H1 (cell line): ENCODE measurements at regions not wholly inside any gene's neighbourhood (a gene's known extent, or its start where the extent isn't known, plus 50 kb on each side); places are given as distances from the start of the nearest gene placed in this dataset.

Source experiments
- CTCF ChIA-PET: fragments of 300-600 bp; sonication (Branson Sonifier 250); formaldehyde crosslinking; loops from one replicate; lab custom pipeline; 2021; ENCODE audit not compliant: partially characterized antibody; lab: Charles Lee
- POLR2A ChIA-PET: fragments of 300-600 bp; sonication (Branson Sonifier 250); formaldehyde crosslinking; loops from one replicate; lab custom pipeline; 2021; ENCODE audit warnings: inconsistent platforms; ENCODE audit not compliant: partially characterized antibody; lab: Charles Lee
- DNase-seq, 2 experiments: peaks; one replicate each; pipeline versions ENCODE4 v3.0.0 to v3.0.0-alpha.2; 2010 to 2022; ENCODE audit warnings: low spot score in 2 of 2, low read depth in 1 of 2, mixed read lengths in 1 of 2
- FAIRE-seq: peaks from 2 replicates; lab custom pipeline; 2011; peaks lifted over from hg19 to GRCh38; lab: Jason Lieb, UNC
- H2AFZ ChIP-seq: 2 replicates; pipeline ENCODE4 v1.8.1; 2012; ENCODE audit warnings: low read length, inconsistent platforms
- H2AK5ac ChIP-seq: 2 replicates; pipeline ENCODE4 v1.6.1; 2013; ENCODE audit warnings: low read depth, low read length
- H2BK120ac ChIP-seq: replicated peaks from 2 replicates; pipeline ENCODE3; 2013; ENCODE audit warnings: low read depth, low read length, inconsistent platforms
- H2BK12ac ChIP-seq: 2 replicates; pipeline ENCODE4 v1.6.1; 2013; ENCODE audit warnings: low read depth, low read length
- H2BK15ac ChIP-seq: 2 replicates; pipeline ENCODE4 v1.6.1; 2013; ENCODE audit warnings: low read length
- H2BK20ac ChIP-seq: 2 replicates; pipeline ENCODE4 v1.6.1; 2013; ENCODE audit warnings: low read length
- H2BK5ac ChIP-seq: 2 replicates; pipeline ENCODE4 v1.6.1; 2013; ENCODE audit warnings: low read depth, low read length
- H3K14ac ChIP-seq: 2 replicates; pipeline ENCODE4 v1.6.1; 2013; ENCODE audit warnings: inconsistent platforms; ENCODE audit not compliant: insufficient read length
- H3K18ac ChIP-seq: 2 replicates; pipeline ENCODE4 v1.6.1; 2013; ENCODE audit warnings: low read length; ENCODE audit errors: extremely low read depth
- H3K23ac ChIP-seq: 2 replicates; pipeline ENCODE4 v1.6.1; 2013; ENCODE audit warnings: inconsistent platforms; ENCODE audit not compliant: insufficient read length
- H3K23me2 ChIP-seq: 2 replicates; pipeline ENCODE4 v1.6.1; 2013; ENCODE audit warnings: low read depth, low read length
- H3K27ac ChIP-seq: 2 replicates; pipeline ENCODE4 v1.6.1; 2011; ENCODE audit warnings: low read depth, low read length, inconsistent platforms
- H3K27me3 ChIP-seq, 4 experiments: replicated peaks in 1 of 4; 1 replicate in 1 of 4; 2 replicates in 3 of 4; pipeline versions ENCODE4 v1.6.1 to v1.8.1; 2011 to 2013; ENCODE audit warnings: low read length in 3 of 4, mild to moderate bottlenecking in 3 of 4, inconsistent platforms in 2 of 4, mixed read lengths in 2 of 4, moderate library complexity in 1 of 4; ENCODE audit not compliant: control insufficient read depth in 3 of 4, insufficient read depth in 3 of 4; ENCODE audit errors: extremely low read depth in 1 of 4
- H3K36me3 ChIP-seq, 4 experiments: 2 replicates each; pipeline versions ENCODE4 v1.6.1 to v1.8.1; 2011 to 2013; ENCODE audit warnings: mild to moderate bottlenecking in 4 of 4, low read length in 3 of 4, moderate library complexity in 2 of 4, control low read depth in 1 of 4, inconsistent platforms in 1 of 4; ENCODE audit not compliant: insufficient read depth in 4 of 4, control insufficient read depth in 2 of 4
- H3K4ac ChIP-seq: replicated peaks from 2 replicates; pipeline ENCODE3; 2013; ENCODE audit warnings: low read length, low read depth, mixed read lengths, inconsistent platforms; ENCODE audit not compliant: insufficient read length
- H3K4me1 ChIP-seq, 4 experiments: replicated peaks in 1 of 4; 1 replicate in 1 of 4; 2 replicates in 3 of 4; pipeline versions ENCODE4 v1.6.1 to v1.8.1; 2011 to 2013; ENCODE audit warnings: low read length in 3 of 4, inconsistent platforms in 2 of 4, mixed read lengths in 1 of 4; ENCODE audit not compliant: insufficient read depth in 4 of 4, control insufficient read depth in 3 of 4
- H3K4me2 ChIP-seq, 2 experiments: 2 replicates each; pipeline versions ENCODE4 v1.6.1 to v1.8.1; 2011 to 2013; ENCODE audit warnings: low read depth in 2 of 2, low read length in 2 of 2, control low read depth in 1 of 2, inconsistent platforms in 1 of 2, mild to moderate bottlenecking in 1 of 2; ENCODE audit not compliant: insufficient read depth in 1 of 2
- H3K4me3 ChIP-seq, 4 experiments: fragments of 200-600, 300-600 bp in 1 of 4; sonication (generic), shearing (Covaris generic), sonication (Bioruptor Twin) in 1 of 4; 2 replicates each; pipeline versions ENCODE4 v1.5.1 to v1.8.1; 2011 to 2016; ENCODE audit warnings: low read length in 4 of 4, low read depth in 3 of 4, control low read depth in 2 of 4, inconsistent platforms in 2 of 4, mild to moderate bottlenecking in 2 of 4, mixed read lengths in 1 of 4, moderate library complexity in 1 of 4; ENCODE audit not compliant: insufficient read depth in 2 of 4; ENCODE audit errors: extremely low read depth in 1 of 4
- H3K56ac ChIP-seq: replicated peaks from 2 replicates; pipeline ENCODE3; 2013; ENCODE audit warnings: low read depth, mild to moderate bottlenecking, mixed read lengths, low read length, inconsistent platforms; ENCODE audit not compliant: insufficient read length
- H3K79me1 ChIP-seq: 2 replicates; pipeline ENCODE4 v1.6.1; 2013; ENCODE audit warnings: low read depth, low read length, control low read depth
- H3K79me2 ChIP-seq, 2 experiments: 2 replicates each; pipeline versions ENCODE4 v1.6.1 to v1.8.1; 2012 to 2013; ENCODE audit warnings: low read length in 2 of 2, mild to moderate bottlenecking in 2 of 2, inconsistent platforms in 1 of 2; ENCODE audit not compliant: insufficient read depth in 2 of 2, control insufficient read depth in 1 of 2
- H3K9ac ChIP-seq, 4 experiments: replicated peaks in 1 of 4; 1 replicate in 1 of 4; 2 replicates in 3 of 4; pipeline versions ENCODE4 v1.6.1 to v1.8.1; 2011 to 2013; ENCODE audit warnings: low read depth in 3 of 4, low read length in 3 of 4, control low read depth in 2 of 4, mild to moderate bottlenecking in 2 of 4, moderate library complexity in 2 of 4, inconsistent platforms in 1 of 4; ENCODE audit errors: extremely low read depth in 1 of 4
- H3K9me3 ChIP-seq, 2 experiments: 2 replicates each; pipeline versions ENCODE4 v1.6.1 to v1.8.1; 2012 to 2013; ENCODE audit warnings: mild to moderate bottlenecking in 2 of 2, moderate library complexity in 2 of 2, control low read depth in 1 of 2, inconsistent platforms in 1 of 2, low read depth in 1 of 2, low read length in 1 of 2, mixed read lengths in 1 of 2; ENCODE audit not compliant: insufficient read depth in 2 of 2
- H4K20me1 ChIP-seq, 2 experiments: replicated peaks in 1 of 2; 2 replicates each; pipeline versions ENCODE3 to v1.8.1; 2011 to 2013; ENCODE audit warnings: inconsistent platforms in 2 of 2, low read length in 2 of 2, mild to moderate bottlenecking in 1 of 2; ENCODE audit not compliant: insufficient read depth in 2 of 2, control insufficient read depth in 1 of 2
- H4K5ac ChIP-seq: 2 replicates; pipeline ENCODE4 v1.6.1; 2013; ENCODE audit warnings: low read length, low read depth, mixed read lengths, inconsistent platforms; ENCODE audit not compliant: insufficient read length
- H4K8ac ChIP-seq: 2 replicates; pipeline ENCODE4 v1.8.0; 2013; ENCODE audit warnings: mild to moderate bottlenecking, moderate library complexity, low read length, inconsistent platforms; ENCODE audit not compliant: insufficient read depth; ENCODE audit errors: extremely low read depth
- H4K91ac ChIP-seq: replicated peaks from 2 replicates; pipeline ENCODE3; 2013; ENCODE audit warnings: low read length, mixed read lengths, inconsistent platforms; ENCODE audit not compliant: insufficient read length
- BACH1 ChIP-seq: IDR thresholded peaks from 2 replicates; pipeline ENCODE4 v1.6.1; 2012; ENCODE audit warnings: low read length, improper control_type of control experiment
- CEBPB ChIP-seq: IDR thresholded peaks from 2 replicates; pipeline ENCODE4 v1.6.1; 2012; ENCODE audit warnings: low read depth, low read length
- CHD2 ChIP-seq: IDR thresholded peaks from 2 replicates; pipeline ENCODE4 v1.6.1; 2012; ENCODE audit warnings: low read length, improper control_type of control experiment
- HDAC6 ChIP-seq: IDR thresholded peaks from one replicate; pipeline ENCODE4 v1.7.1; 2012; ENCODE audit warnings: low read depth, mild to moderate bottlenecking, inconsistent platforms, low read length, moderate library complexity
- JUN ChIP-seq: IDR thresholded peaks from 2 replicates; pipeline ENCODE4 v1.6.1; 2011; ENCODE audit warnings: low read depth, mild to moderate bottlenecking, improper control_type of control experiment, low read length
- WGBS, 2 experiments: shearing (Covaris generic) in 1 of 2; methylation state at CpG; one replicate each; pipeline versions ENCODE4 v1.1.6 to v1.1.7; 2013 to 2015; ENCODE audit warnings: low lambda C conversion rate in 2 of 2, mixed read lengths in 2 of 2, inconsistent platforms in 1 of 2, low coverage in 1 of 2, missing lambda C conversion rate in 1 of 2; ENCODE audit not compliant: insufficient replicate concordance in 2 of 2, insufficient coverage in 1 of 2, insufficient read length in 1 of 2; ENCODE audit errors: extremely low coverage in 1 of 2, missing lambda C conversion rate in 1 of 2; 5-methylcytosine and 5-hydroxymethylcytosine counted together

DNA sequence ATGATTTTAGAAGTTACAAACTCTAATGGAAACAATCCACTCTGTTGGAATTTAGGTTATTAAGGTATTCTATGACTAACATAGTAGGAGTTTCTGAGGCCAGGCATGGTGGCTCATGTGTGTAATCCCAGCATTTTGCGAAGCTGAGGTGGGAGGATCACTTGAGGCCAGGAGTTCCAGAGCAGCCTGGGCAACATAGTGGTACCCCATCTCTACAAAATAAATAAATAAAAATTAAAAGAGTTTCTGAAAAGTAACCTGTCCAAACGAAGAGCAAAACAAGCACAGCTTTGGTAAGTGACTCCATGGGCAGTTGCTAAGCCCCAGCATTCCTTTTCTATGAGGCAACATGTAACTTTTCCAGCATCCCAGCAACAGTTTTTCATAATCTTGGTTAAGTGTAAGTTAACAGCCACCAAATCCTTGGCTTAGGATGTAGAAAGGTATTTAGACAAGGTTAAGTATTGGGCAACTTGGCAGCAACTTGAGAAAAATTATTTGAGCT, 86.3 kb downstream of the SOX4 start:
- ChIA-PET CTCF (interaction anchor here (0.6 to 1.3 kb wide), 3 partner anchors 51 to 260 kb away, joined by 3 to 4 read pairs (median 3); no protein-coding TSS in a partner anchor), POLR2A (interaction anchor here (1.2 kb wide), 1 partner anchor 86 kb away, joined by 5 read pairs; the partner anchor contains the start of gene SOX4)
- FAIRE-seq (no peak), DNase-seq (no peak)
- Histone ChIP-seq H3K9me3 (no peaks in the 10 kb centered on the region), H3K14ac (no peak overlapping the region), H3K4me2 (no peak overlapping the region; a peak in 1 of 4 replicates), H4K8ac (no peak overlapping the region), H2BK20ac (no peak overlapping the region), H3K56ac (no peak overlapping the region), H2BK120ac (no peak overlapping the region), H3K4me3 (no peak overlapping the region), H4K91ac (no peak overlapping the region), H4K20me1 (peaks cover 7 to 11% of the 10 kb centered on the region in 2 experiments), H3K4ac (no peak overlapping the region), H3K18ac (no peak overlapping the region), H2BK12ac (no peak overlapping the region), H3K79me2 (peaks cover 28 to 93% of the 10 kb centered on the region in 2 experiments), H3K27ac (no peak overlapping the region), H2BK5ac (no peak overlapping the region), H3K27me3 (no peaks in the 10 kb centered on the region), H3K79me1 (peaks cover 9% of the 10 kb centered on the region), H2AK5ac (no peak overlapping the region), H4K5ac (no peak overlapping the region), H2AFZ (no peak overlapping the region), H3K36me3 (peaks cover 0 to 30% (median 11%) of the 10 kb centered on the region in 4 experiments; a peak in 3 of 8 replicates), H3K4me1 (peaks cover 0 to 10% (median 4%) of the 10 kb centered on the region in 4 experiments; a peak in 2 of 7 replicates), H3K23me2 (no peaks in the 10 kb centered on the region), H3K9ac (no peak overlapping the region), H3K23ac (no peak overlapping the region), H2BK15ac (no peak overlapping the region)
- 84% methylated on average over 2 of the region's 2 CpGs; no CpG with 5 or more reads in 1 of the 2 experiments for WGBS, 2 experiments
- TF ChIP-seq HDAC6 (no peak), JUN (no peak), CEBPB (peak; percentile 9; the same call in 1 of the 2 replicates), BACH1 (no peak), CHD2 (no peak)
